DLD1 (cell line): ENCODE measurements at regions not wholly inside any gene's neighbourhood (a gene's known extent, or its start where the extent isn't known, plus 50 kb on each side); places are given as distances from the start of the nearest gene placed in this dataset.

Source experiments
- in situ Hi-C: cut with HindIII; loops from 2 replicates; pipeline ENCODE4 v1.10.0; 2017; ENCODE audit warnings: low sequenced_read_pairs

DNA sequence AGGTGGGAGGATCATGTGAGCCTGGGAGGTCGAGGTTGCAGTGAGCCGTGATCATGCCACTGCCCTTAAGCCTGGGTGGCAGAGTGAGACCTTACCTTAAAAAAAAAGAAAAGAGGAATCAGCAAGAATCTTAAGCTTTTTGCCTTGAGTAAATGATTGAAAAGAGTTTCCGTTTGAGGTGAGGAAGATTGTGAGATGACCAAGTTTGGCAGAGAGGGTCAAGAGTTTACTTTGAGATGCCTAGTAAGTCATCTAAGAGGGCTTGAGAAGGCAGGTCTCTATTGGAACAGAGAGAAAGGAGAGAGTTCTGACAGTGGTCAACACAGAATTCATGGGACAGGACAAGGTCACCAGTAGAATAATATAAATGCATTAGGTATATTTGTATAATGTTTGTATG lies 572.1 kb downstream of the TLE4 start:
- in situ Hi-C loops = no loop called here

- in situ Hi-C loops = no loop called here
These were observed 562.7 kb downstream of the TLE4 start for GRCh38 chr9:80134487-80134886.

GRCh38 chr9:80131627-80132026 lies 559.9 kb downstream of the TLE4 start:
- in situ Hi-C loops = no loop called here

GRCh38 chr9:80127920-80128319 lies 556.2 kb downstream of the TLE4 start:
- in situ Hi-C loops = no loop called here

GRCh38 chr9:80125731-80126264 lies 554.0 kb downstream of the TLE4 start:
- in situ Hi-C loops = no loop called here

DNA sequence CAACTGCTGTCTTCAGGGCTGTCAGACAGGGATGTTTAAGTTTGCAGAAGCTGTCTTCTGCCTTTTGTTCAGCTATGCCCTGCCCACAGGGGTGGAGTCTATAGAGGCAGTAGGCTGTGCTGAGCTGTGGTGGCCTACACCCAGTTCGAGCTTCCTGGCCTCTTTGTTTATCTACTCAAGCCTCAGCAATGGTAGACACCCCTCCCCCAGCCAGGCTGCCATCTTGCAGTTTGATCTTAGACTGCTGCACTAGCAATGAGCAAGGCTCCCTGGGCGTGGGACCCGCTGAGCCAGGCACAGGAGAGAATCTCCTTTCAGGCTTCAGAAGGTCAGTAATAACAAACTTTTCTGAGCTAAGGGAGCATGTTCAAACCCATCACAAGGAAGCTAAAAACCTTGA lies 545.3 kb downstream of the TLE4 start:
- in situ Hi-C loops = no loop called here

GRCh38 chr9:80114241-80114640 lies 542.5 kb downstream of the TLE4 start:
- in situ Hi-C loops = no loop called here

DNA sequence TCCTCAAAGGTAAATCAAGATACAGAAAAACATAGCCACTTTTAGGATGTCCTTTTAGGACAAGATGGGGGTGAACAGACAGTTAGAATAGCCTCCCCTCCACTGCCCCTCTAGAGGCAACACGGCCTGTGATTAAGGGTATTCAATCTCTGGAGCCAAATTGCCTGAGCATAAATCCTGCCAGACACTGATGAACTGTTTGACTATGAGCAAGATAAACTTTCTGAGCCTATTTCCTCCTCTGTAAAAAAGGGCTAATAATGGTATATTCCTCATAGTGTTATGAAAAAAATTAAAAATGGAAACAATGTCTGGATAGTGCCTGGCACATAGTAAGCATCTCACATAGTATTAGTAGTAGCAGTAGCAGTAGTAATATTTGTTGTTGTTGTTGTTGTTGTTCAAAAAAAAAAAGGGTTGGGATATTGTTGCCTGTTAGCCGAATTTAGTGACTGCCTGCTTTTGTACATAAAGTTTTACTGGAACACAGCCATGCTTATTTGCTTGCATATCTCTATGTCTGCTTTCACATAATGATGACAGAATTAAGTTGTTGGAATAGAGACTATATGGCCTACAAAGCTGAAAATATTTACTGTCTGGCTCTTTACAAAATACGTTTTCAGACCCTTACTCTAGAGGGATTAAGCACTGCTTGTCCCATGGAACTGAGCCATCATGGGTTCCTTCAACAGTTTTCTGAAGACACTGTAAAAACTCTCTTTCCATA lies 536.3 kb downstream of the TLE4 start:
- in situ Hi-C loops = no loop called here

GRCh38 chr9:80097476-80097875 lies 525.7 kb downstream of the TLE4 start:
- in situ Hi-C loops = no loop called here

GRCh38 chr9:80094176-80094771 lies 522.5 kb downstream of the TLE4 start:
- in situ Hi-C loops = no loop called here

GRCh38 chr9:80093695-80094094 lies 521.9 kb downstream of the TLE4 start:
- in situ Hi-C loops = no loop called here

DNA sequence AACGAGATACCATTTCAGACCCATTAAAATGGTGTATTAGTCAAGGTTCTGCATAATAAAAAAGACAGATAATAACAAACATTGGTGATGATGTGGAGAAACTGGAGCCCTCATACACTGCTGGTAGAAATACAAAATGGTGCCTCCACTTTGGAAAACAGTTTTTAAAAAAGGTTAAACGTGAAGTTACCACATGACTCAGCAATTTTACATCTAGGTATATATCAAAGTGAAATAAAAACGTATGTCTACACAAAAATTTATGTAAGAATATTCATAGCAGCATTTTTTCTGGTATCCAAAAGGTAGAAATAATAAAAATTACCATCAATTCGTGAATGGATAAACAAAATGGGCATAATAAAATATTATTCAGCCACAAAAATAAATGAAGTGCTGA lies 519.8 kb downstream of the TLE4 start:
- in situ Hi-C loops = no loop called here

DNA sequence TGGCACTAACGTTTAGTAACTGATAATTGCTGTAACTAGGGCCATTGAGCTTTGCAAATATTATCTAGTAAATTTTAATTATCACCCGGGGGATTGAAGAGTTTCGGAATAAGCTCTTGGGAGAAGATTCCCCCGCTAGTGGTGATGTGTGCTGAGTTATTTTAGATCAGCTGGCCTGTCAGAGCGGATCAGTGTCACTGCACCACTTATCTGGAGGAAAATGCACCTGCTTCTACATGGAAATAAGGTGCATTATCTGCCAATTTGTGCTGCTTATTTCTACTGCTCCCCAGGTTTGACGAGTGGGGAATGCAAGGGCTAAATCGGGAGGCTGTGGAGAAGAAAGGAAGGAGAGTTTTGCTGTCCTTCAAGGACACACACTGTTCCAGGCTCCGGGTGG lies 518.6 kb downstream of the TLE4 start:
- in situ Hi-C loops = no loop called here

DNA sequence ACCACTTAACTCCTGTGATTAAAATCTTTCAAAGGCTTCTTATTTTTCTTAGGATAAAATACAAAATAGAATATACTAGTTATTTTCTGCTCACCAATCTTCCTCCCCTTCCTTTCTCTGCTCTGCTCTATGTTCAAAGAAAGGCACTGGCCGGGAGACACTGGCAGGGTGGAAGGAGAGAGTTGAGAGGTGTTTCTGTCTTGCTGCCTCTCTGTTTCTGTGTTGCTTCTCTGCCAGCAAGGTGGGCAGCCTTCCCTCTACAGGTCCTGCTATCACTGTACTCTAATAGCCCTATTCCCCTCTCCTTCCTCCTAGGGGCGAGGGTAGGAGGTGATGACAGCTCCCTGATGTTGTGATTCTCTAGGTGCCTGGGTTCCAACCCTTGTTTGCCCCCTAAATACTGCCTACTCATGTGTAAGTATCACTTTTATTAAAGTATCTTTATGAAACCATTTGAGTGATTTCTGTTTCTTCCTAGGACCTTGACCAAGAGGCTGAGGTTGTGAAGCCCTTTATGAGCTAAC lies 515.1 kb downstream of the TLE4 start:
- in situ Hi-C loops = no loop called here

GRCh38 chr9:80086386-80086785 lies 514.6 kb downstream of the TLE4 start:
- in situ Hi-C loops = no loop called here

DNA sequence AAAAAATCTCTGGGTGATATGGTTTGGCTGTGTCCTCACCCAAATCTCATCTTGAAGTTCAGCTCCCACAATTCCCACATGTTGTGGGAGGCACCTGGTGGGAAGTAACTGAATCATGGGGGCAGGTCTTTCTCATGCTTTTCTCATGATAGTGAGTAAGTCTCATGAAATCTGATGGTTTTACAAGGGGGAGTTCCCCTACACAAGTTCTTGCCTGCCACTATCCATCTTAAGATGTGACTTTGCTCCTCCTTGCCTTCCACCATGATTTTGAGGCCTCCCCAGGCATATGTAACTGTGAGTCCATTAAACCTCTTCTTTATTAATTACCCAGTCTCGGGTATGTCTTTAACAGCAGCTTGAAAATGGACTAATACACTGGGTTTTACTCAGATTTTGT lies 513.9 kb downstream of the TLE4 start:
- in situ Hi-C loops = no loop called here

DNA sequence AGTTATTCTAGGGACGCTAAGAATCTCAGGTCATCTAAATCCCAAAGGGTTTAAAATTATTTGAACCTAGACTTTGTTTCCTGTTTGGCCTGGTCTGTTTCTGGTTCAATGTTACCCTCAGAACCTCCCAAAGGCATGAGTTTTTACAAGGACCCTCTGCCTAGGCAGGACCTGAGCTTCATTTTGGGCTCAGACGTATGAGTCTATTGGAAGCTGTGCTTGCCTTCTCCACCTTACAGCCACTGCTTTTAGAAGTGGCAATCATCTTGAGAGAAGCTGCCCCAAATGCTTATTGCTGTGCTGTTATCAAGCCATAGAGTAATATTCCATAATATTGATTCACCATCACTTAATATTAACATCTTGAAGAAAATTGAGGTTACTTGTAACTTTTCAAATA lies 510.4 kb downstream of the TLE4 start:
- in situ Hi-C loops = no loop called here

- in situ Hi-C loops = no loop called here
These were observed 507.1 kb downstream of the TLE4 start for GRCh38 chr9:80078826-80079225.

- in situ Hi-C loops = no loop called here
These were observed 505.3 kb downstream of the TLE4 start for GRCh38 chr9:80077059-80077458.

- in situ Hi-C loops = no loop called here
These were observed 504.4 kb downstream of the TLE4 start for GRCh38 chr9:80076162-80076561.

DNA sequence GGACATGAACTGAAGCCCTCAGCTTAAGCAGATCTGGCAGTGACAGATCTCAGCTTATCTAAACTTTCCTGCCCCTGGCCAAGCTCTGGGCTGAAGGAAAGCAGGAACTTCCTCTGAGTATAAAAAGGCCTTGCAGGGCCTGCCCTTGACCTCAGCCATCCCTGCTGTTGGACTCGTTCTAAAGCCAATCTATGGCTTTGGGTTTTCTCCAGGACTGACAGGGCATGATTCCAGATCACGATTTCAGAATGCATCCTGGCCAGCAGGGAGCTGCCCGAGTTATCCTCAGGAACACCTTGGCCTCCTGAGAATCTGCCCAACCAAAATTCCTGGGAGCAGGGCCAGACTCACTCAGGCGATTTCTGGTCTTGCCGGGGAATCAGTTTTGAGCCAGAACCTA lies 502.7 kb downstream of the TLE4 start:
- in situ Hi-C loops = no loop called here

DNA sequence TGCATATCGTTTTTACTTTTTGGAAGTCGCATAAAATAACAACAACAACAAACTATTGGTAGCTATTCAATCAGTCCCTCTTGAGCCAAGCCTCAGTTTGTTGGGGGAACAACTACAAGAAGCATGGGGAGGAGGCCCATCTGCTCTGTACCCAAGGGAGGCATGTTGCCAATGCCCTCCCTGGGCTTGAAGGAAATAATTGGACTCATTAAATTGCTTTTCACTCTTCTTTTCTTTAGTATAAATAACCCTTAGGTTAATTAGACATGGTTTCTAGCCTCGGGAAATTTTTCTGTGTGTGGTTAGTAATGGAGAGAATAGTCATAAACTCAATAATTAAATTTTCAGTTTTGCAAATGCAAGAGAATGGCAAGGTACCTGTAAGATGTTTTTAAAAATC lies 500.7 kb downstream of the TLE4 start:
- in situ Hi-C loops = no loop called here
